ENCODE measurements at regions not wholly inside any gene's neighbourhood (a gene's known extent, or its start where the extent isn't known, plus 50 kb on each side); places are given as distances from the start of the nearest gene placed in this dataset.

GRCh38 chr20:12698817-12699216, 310.0 kb upstream of the SPTLC3 start:
- Mint-ChIP-seq H3K4me3 (no peak overlapping the region), H3K36me3 (no peaks in the 10 kb centered on the region), H3K4me1 (no peaks in the 10 kb centered on the region), H3K9me3 (peaks cover 2 to 14% (median 10%) of the 10 kb centered on the region in 8 donors), H3K27me3 (no peaks in the 10 kb centered on the region), H3K27ac (no peak overlapping the region)
- no peak overlapping the region for H3K4me3 ChIP-seq (ENCODE audit: low read length in 2 of 2)
- no peaks in the 10 kb centered on the region for H3K27me3 ChIP-seq (ENCODE audit: insufficient read depth, low read length)
- H3K27ac ChIP-seq (ENCODE audit: low read depth, low read length): no peak overlapping the region
- POLR2A ChIA-PET (ENCODE audit: partially characterized antibody): no interaction called here
- H3K4me1 ChIP-seq (ENCODE audit: insufficient read depth, low read length): no peaks in the 10 kb centered on the region
- CTCF ChIA-PET (ENCODE audit: partially characterized antibody): no interaction called here
- no peak for DNase-seq
- H3K9me3 ChIP-seq (ENCODE audit: control insufficient read depth in 1 of 2, low read length in 2 of 2): no peaks in the 10 kb centered on the region
- no peaks in the 10 kb centered on the region for H3K36me3 ChIP-seq (ENCODE audit: insufficient read depth, low read length)
- intact Hi-C loops (cut with micrococcal nuclease): no loop called here

DNA sequence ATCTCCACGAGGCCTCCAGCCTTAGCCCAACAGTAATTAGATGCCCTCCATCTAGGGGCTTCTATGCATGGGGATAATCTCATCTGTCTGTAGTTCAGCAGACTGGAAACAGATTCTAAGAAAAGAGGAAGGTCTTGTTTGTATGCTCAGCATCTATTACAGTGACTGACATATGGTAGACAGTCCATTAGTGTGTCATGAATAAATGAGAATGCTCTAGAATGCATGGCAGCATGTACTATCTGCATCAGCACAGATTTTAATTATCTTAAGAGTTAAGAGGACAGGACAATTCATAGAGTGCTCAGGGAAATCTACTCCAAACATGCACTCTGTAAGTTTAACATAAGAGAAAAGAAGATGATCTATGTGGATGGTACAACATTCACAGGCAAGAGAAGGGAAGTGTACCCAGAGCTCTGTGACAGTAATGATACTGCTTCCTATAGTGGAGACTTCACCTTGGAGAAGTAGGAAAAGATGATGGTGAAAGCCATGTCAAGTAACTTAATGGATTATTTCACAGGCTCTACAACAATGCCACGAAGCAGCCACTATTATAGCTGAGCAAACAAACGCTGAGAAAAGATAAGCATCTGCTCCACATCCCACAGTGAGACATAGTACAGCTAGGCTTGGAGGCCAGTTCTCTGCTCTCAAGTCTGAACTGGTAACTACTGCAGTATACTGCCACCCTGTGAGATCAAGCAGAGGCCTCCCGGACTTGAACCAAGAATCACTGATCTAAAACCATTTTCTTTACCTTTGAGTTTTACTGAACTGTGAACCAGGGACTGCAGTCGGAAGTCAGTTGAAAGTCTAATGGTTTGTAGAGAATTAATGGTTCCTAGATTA, 309.2 kb upstream of the SPTLC3 start:
- no peak for DNase-seq
- Mint-ChIP-seq H3K27me3 (no peaks in the 10 kb centered on the region), H3K4me1 (no peaks in the 10 kb centered on the region), H3K27ac (no peak overlapping the region), H3K9me3 (peaks cover 2 to 14% (median 10%) of the 10 kb centered on the region in 8 donors), H3K4me3 (no peak overlapping the region), H3K36me3 (no peaks in the 10 kb centered on the region)
- Histone ChIP-seq H3K9me3 (ENCODE audit: control insufficient read depth in 1 of 2, low read length in 2 of 2) (no peaks in the 10 kb centered on the region), H3K27ac (ENCODE audit: low read depth, low read length) (no peak overlapping the region), H3K4me3 (ENCODE audit: low read length in 2 of 2) (no peak overlapping the region), H3K36me3 (ENCODE audit: insufficient read depth, low read length) (no peaks in the 10 kb centered on the region), H3K4me1 (ENCODE audit: insufficient read depth, low read length) (no peaks in the 10 kb centered on the region), H3K27me3 (ENCODE audit: insufficient read depth, low read length) (no peaks in the 10 kb centered on the region)
- intact Hi-C loops (cut with micrococcal nuclease): no loop called here
- ChIA-PET POLR2A (ENCODE audit: partially characterized antibody) (no interaction called here), CTCF (ENCODE audit: partially characterized antibody) (no interaction called here)

DNA sequence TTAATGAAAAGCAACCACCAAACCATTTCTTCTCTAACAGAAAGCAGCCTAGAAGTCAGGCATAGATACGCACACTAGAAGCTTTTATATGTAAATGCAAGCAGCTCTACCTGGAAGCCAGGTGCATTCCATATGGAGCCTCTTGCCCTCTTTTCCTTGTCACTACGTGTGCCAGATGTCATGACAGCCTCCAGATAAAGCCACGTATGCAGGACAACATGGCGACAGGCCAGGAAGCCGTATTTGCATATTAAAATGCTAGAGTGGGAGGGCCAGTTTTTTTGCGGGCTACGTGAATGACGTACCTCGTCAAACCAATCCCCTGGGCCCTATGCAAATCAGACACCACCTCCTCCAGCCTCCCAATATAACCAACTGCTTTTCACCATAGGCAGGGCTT, 308.1 kb upstream of the SPTLC3 start:
- H3K4me3 Mint-ChIP-seq: no peak overlapping the region
- H3K4me1 ChIP-seq (ENCODE audit: insufficient read depth, low read length): no peaks in the 10 kb centered on the region
- ChIA-PET CTCF (ENCODE audit: partially characterized antibody) (no interaction called here), POLR2A (ENCODE audit: partially characterized antibody) (no interaction called here)
- H3K9me3 Mint-ChIP-seq: peaks cover 2 to 14% (median 10%) of the 10 kb centered on the region in 8 donors
- no peak overlapping the region for H3K4me3 ChIP-seq (ENCODE audit: low read length in 2 of 2)
- no peak overlapping the region for H3K27ac ChIP-seq (ENCODE audit: low read depth, low read length)
- no peaks in the 10 kb centered on the region for H3K27me3 Mint-ChIP-seq
- no peaks in the 10 kb centered on the region for H3K36me3 Mint-ChIP-seq
- no peaks in the 10 kb centered on the region for H3K9me3 ChIP-seq (ENCODE audit: control insufficient read depth in 1 of 2, low read length in 2 of 2)
- no peaks in the 10 kb centered on the region for H3K27me3 ChIP-seq (ENCODE audit: insufficient read depth, low read length)
- H3K4me1 Mint-ChIP-seq: no peaks in the 10 kb centered on the region
- DNase-seq: no peak
- no peak overlapping the region for H3K27ac Mint-ChIP-seq
- intact Hi-C loops (cut with micrococcal nuclease): no loop called here
- no peaks in the 10 kb centered on the region for H3K36me3 ChIP-seq (ENCODE audit: insufficient read depth, low read length)

DNA sequence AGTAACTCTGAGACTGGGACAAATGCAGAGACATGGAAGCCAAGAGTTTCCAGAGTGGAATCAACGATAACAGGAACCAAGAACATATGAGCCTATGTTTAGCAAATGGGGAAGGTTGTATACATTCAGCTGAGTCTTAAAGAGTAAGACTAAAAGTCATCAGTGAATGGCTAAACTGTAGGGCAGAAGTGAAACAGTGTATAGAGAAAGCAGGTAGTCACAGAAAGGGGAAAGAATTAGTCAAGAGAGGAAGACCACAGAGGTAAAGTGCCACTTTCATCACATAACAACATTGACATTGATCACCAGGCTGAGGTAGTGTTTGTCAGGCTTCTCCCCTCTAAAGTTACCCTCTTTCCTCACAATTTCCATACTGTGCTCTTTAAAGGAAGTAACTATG, 306.5 kb upstream of the SPTLC3 start:
- ChIA-PET CTCF (ENCODE audit: partially characterized antibody) (no interaction called here), POLR2A (ENCODE audit: partially characterized antibody) (no interaction called here)
- Mint-ChIP-seq H3K27me3 (no peaks in the 10 kb centered on the region), H3K36me3 (no peaks in the 10 kb centered on the region), H3K9me3 (peaks cover 0 to 9% (median 4%) of the 10 kb centered on the region in 8 donors), H3K27ac (no peak overlapping the region), H3K4me3 (no peak overlapping the region), H3K4me1 (no peaks in the 10 kb centered on the region)
- no peaks in the 10 kb centered on the region for H3K27me3 ChIP-seq (ENCODE audit: insufficient read depth, low read length)
- no peaks in the 10 kb centered on the region for H3K36me3 ChIP-seq (ENCODE audit: insufficient read depth, low read length)
- H3K4me3 ChIP-seq (ENCODE audit: low read length in 2 of 2): no peak overlapping the region
- H3K9me3 ChIP-seq (ENCODE audit: control insufficient read depth in 1 of 2, low read length in 2 of 2): peaks cover 0 to 3% of the 10 kb centered on the region in 2 donors
- no peaks in the 10 kb centered on the region for H3K4me1 ChIP-seq (ENCODE audit: insufficient read depth, low read length)
- DNase-seq: no peak
- no peak overlapping the region for H3K27ac ChIP-seq (ENCODE audit: low read depth, low read length)
- intact Hi-C loops (cut with micrococcal nuclease): no loop called here

GRCh38 chr20:12715371-12715770, 293.4 kb upstream of the SPTLC3 start:
- Mint-ChIP-seq H3K9me3 (peaks cover 0 to 14% (median 4%) of the 10 kb centered on the region in 8 donors), H3K27me3 (peaks cover 0 to 2% of the 10 kb centered on the region in 2 donors), H3K4me1 (no peaks in the 10 kb centered on the region), H3K4me3 (no peak overlapping the region), H3K36me3 (no peaks in the 10 kb centered on the region), H3K27ac (no peak overlapping the region)
- CTCF ChIA-PET (ENCODE audit: partially characterized antibody): no interaction called here
- Histone ChIP-seq H3K27me3 (ENCODE audit: insufficient read depth, low read length) (no peaks in the 10 kb centered on the region), H3K4me1 (ENCODE audit: insufficient read depth, low read length) (no peaks in the 10 kb centered on the region), H3K27ac (ENCODE audit: low read depth, low read length) (no peak overlapping the region), H3K9me3 (ENCODE audit: control insufficient read depth in 1 of 2, low read length in 2 of 2) (no peaks in the 10 kb centered on the region), H3K4me3 (ENCODE audit: low read length in 2 of 2) (no peak overlapping the region), H3K36me3 (ENCODE audit: insufficient read depth, low read length) (no peaks in the 10 kb centered on the region)
- no peak for DNase-seq
- intact Hi-C loops (cut with micrococcal nuclease): no loop called here
- POLR2A ChIA-PET (ENCODE audit: partially characterized antibody): no interaction called here

DNA sequence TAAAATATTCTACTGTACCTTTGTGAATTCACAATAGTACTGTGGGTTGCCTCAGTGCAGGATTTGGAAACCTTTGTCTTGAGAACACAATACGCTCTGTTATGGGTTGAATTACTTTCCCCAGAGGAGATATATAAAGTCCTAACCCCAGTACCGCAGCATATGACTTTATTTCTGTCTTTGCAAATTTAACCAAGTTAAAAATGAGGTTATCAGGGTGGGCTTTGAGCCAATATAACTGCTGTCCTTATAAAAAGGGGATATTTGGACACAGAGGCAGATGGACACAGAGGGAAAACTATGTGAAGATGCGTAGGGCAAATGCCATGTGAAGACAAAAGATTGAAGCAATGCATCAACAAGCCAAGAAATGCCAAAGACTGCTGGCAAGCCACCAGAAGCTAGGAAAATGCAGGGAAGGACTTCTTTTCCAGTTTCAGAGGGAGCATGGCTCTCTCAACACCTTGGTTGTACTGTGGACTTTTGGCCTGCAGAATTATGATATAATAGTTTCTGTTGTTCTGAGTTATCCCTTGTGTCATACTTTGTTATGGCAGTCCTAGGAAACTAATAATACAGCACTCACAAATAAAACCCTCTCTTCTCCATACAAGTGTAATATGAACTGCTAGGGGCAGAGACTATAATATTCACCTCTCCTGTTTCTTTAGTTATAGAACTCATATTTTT, 292.6 kb upstream of the SPTLC3 start:
- CTCF ChIA-PET (ENCODE audit: partially characterized antibody): no interaction called here
- Mint-ChIP-seq H3K27ac (no peak overlapping the region), H3K4me3 (no peak overlapping the region)

DNA sequence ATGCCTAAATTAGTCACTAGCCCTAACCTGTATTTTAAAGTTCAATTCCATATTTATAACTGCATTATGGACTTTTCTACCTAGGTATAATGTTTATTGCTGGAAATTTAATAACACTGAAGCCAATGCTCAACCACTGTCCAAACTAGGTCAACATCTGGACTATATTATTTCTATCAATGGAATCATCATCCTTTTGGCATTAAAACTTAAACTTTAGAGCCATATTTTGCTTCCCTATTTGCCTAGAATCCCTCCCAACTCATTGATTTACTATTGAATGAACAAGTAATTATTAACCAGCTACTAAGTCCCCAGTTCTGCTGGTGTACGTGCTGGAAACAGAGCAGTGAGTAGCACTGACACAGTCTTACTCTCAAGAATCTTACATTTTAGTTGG, 291.7 kb upstream of the SPTLC3 start:
- DNase-seq: no peak
- Histone ChIP-seq H3K27ac (ENCODE audit: low read depth, low read length) (no peak overlapping the region), H3K27me3 (ENCODE audit: insufficient read depth, low read length) (no peaks in the 10 kb centered on the region), H3K36me3 (ENCODE audit: insufficient read depth, low read length) (no peaks in the 10 kb centered on the region), H3K4me1 (ENCODE audit: insufficient read depth, low read length) (no peaks in the 10 kb centered on the region), H3K9me3 (ENCODE audit: control insufficient read depth in 1 of 2, low read length in 2 of 2) (no peaks in the 10 kb centered on the region), H3K4me3 (ENCODE audit: low read length in 2 of 2) (no peak overlapping the region)
- peaks cover 0 to 2% of the 10 kb centered on the region in 2 donors for H3K27me3 Mint-ChIP-seq
- CTCF ChIA-PET (ENCODE audit: partially characterized antibody): no interaction called here
- no peaks in the 10 kb centered on the region for H3K4me1 Mint-ChIP-seq
- no peaks in the 10 kb centered on the region for H3K36me3 Mint-ChIP-seq
- H3K4me3 Mint-ChIP-seq: no peak overlapping the region
- H3K9me3 Mint-ChIP-seq: peaks cover 0 to 14% (median 4%) of the 10 kb centered on the region in 8 donors
- POLR2A ChIA-PET (ENCODE audit: partially characterized antibody): no interaction called here
- intact Hi-C loops (cut with micrococcal nuclease): no loop called here
- H3K27ac Mint-ChIP-seq: no peak overlapping the region

More for the DNA sequence above, 292.6 kb upstream of the SPTLC3 start:
- Mint-ChIP-seq H3K27me3 (peaks cover 0 to 2% of the 10 kb centered on the region in 2 donors), H3K4me1 (no peaks in the 10 kb centered on the region), H3K9me3 (peaks cover 0 to 14% (median 4%) of the 10 kb centered on the region in 8 donors), H3K36me3 (no peaks in the 10 kb centered on the region)
- POLR2A ChIA-PET (ENCODE audit: partially characterized antibody): no interaction called here
- Histone ChIP-seq H3K36me3 (ENCODE audit: insufficient read depth, low read length) (no peaks in the 10 kb centered on the region), H3K27ac (ENCODE audit: low read depth, low read length) (no peak overlapping the region), H3K27me3 (ENCODE audit: insufficient read depth, low read length) (no peaks in the 10 kb centered on the region), H3K4me1 (ENCODE audit: insufficient read depth, low read length) (no peaks in the 10 kb centered on the region), H3K4me3 (ENCODE audit: low read length in 2 of 2) (no peak overlapping the region), H3K9me3 (ENCODE audit: control insufficient read depth in 1 of 2, low read length in 2 of 2) (no peaks in the 10 kb centered on the region)
- DNase-seq: no peak
- intact Hi-C loops (cut with micrococcal nuclease): no loop called here

All from CD4-positive, alpha-beta memory T cell (primary cell).